ENCODE measurements at regions not wholly inside any gene's neighbourhood (a gene's known extent, or its start where the extent isn't known, plus 50 kb on each side); places are given as distances from the start of the nearest gene placed in this dataset.

GRCh38 chr18:45212181-45213039, 402.9 kb upstream of the SLC14A2 start:
- H3K27ac Mint-ChIP-seq, result no peak overlapping the region

GRCh38 chr18:45213040-45213333, 402.3 kb upstream of the SLC14A2 start:
- Mint-ChIP-seq H3K36me3 (ENCODE audit: low read depth) (no peaks in the 10 kb centered on the region), H3K9me3 (no peaks in the 10 kb centered on the region), H3K27ac (no peak overlapping the region), H3K4me1 (ENCODE audit: low read depth) (no peaks in the 10 kb centered on the region), H3K4me3 (no peak overlapping the region), H3K27me3 (ENCODE audit: low read depth) (no peaks in the 10 kb centered on the region)
- CTCF ChIA-PET, result interaction anchor here (0.6 to 2.1 kb wide), 18 partner anchors 9 to 1757 kb away, joined by 3 to 6 read pairs (median 3); no protein-coding TSS in a partner anchor
- no peak for DNase-seq
- intact Hi-C loops (cut with micrococcal nuclease), result loop anchor here (5.0 kb wide), 1 partner anchor 321 kb away; no protein-coding TSS in a partner anchor

More at GRCh38 chr18:45212181-45213039, 402.9 kb upstream of the SLC14A2 start:
- CTCF ChIA-PET, result interaction anchor here (0.6 to 2.1 kb wide), 19 partner anchors 10 to 1552 kb away, joined by 3 to 6 read pairs (median 3); no protein-coding TSS in a partner anchor
- Mint-ChIP-seq H3K4me3 (no peak overlapping the region), H3K27me3 (ENCODE audit: low read depth) (no peaks in the 10 kb centered on the region), H3K4me1 (ENCODE audit: low read depth) (no peaks in the 10 kb centered on the region), H3K9me3 (no peaks in the 10 kb centered on the region), H3K36me3 (ENCODE audit: low read depth) (no peaks in the 10 kb centered on the region)
- DNase-seq, result peak; percentile 84
- intact Hi-C loops (cut with micrococcal nuclease), result loop anchor here (1.0 to 5.0 kb wide), 5 partner anchors 320 to 1591 kb away; no protein-coding TSS in a partner anchor

- Mint-ChIP-seq H3K4me3 (no peak overlapping the region), H3K27ac (no peak overlapping the region), H3K9me3 (no peaks in the 10 kb centered on the region), H3K27me3 (ENCODE audit: low read depth) (peaks cover 5% of the 10 kb centered on the region), H3K36me3 (ENCODE audit: low read depth) (no peaks in the 10 kb centered on the region), H3K4me1 (ENCODE audit: low read depth) (no peaks in the 10 kb centered on the region)
- CTCF ChIA-PET, result no interaction called here
- intact Hi-C loops (cut with micrococcal nuclease), result no loop called here
- no peak for DNase-seq
These were observed 396.8 kb upstream of the SLC14A2 start for GRCh38 chr18:45218436-45218835.

GRCh38 chr18:45221363-45221762, 393.9 kb upstream of the SLC14A2 start:
- H3K4me1 Mint-ChIP-seq (ENCODE audit: low read depth), result no peaks in the 10 kb centered on the region
- no peak for DNase-seq
- peaks cover 5% of the 10 kb centered on the region for H3K27me3 Mint-ChIP-seq (ENCODE audit: low read depth)
- CTCF ChIA-PET, result interaction anchor here (0.6 kb wide), 1 partner anchor 321 kb away, joined by 4 read pairs; no protein-coding TSS in a partner anchor
- H3K4me3 Mint-ChIP-seq, result no peak overlapping the region
- no peak overlapping the region for H3K27ac Mint-ChIP-seq
- H3K9me3 Mint-ChIP-seq, result no peaks in the 10 kb centered on the region
- H3K36me3 Mint-ChIP-seq (ENCODE audit: low read depth), result no peaks in the 10 kb centered on the region
- intact Hi-C loops (cut with micrococcal nuclease), result no loop called here

- H3K4me3 Mint-ChIP-seq, result no peak overlapping the region
- peaks cover 5% of the 10 kb centered on the region for H3K27me3 Mint-ChIP-seq (ENCODE audit: low read depth)
- no peaks in the 10 kb centered on the region for H3K9me3 Mint-ChIP-seq
- intact Hi-C loops (cut with micrococcal nuclease), result no loop called here
- no peaks in the 10 kb centered on the region for H3K36me3 Mint-ChIP-seq (ENCODE audit: low read depth)
- CTCF ChIA-PET, result interaction anchor here (0.9 kb wide), 2 partner anchors 9 to 10 kb away, joined by 3 read pairs; no protein-coding TSS in a partner anchor
- H3K27ac Mint-ChIP-seq, result no peak overlapping the region
- no peak for DNase-seq
- H3K4me1 Mint-ChIP-seq (ENCODE audit: low read depth), result no peaks in the 10 kb centered on the region
These were observed 393.1 kb upstream of the SLC14A2 start for GRCh38 chr18:45222180-45222579.

- Mint-ChIP-seq H3K4me1 (ENCODE audit: low read depth) (no peaks in the 10 kb centered on the region), H3K27me3 (ENCODE audit: low read depth) (peaks cover 3% of the 10 kb centered on the region)
These were observed 388.1 kb upstream of the SLC14A2 start for GRCh38 chr18:45227001-45227742.

GRCh38 chr18:45228796-45229388, 386.4 kb upstream of the SLC14A2 start:
- Mint-ChIP-seq H3K9me3 (no peaks in the 10 kb centered on the region), H3K4me3 (no peak overlapping the region), H3K4me1 (ENCODE audit: low read depth) (no peaks in the 10 kb centered on the region), H3K36me3 (ENCODE audit: low read depth) (no peaks in the 10 kb centered on the region), H3K27ac (no peak overlapping the region), H3K27me3 (ENCODE audit: low read depth) (no peaks in the 10 kb centered on the region)
- DNase-seq, result no peak
- intact Hi-C loops (cut with micrococcal nuclease), result no loop called here
- CTCF ChIA-PET, result no interaction called here

More at GRCh38 chr18:45227001-45227742, 388.1 kb upstream of the SLC14A2 start:
- Mint-ChIP-seq H3K36me3 (ENCODE audit: low read depth) (no peaks in the 10 kb centered on the region), H3K27ac (no peak overlapping the region), H3K9me3 (no peaks in the 10 kb centered on the region), H3K4me3 (no peak overlapping the region)
- intact Hi-C loops (cut with micrococcal nuclease), result no loop called here
- no peak for DNase-seq
- CTCF ChIA-PET, result no interaction called here

GRCh38 chr18:45231617-45232016, 383.7 kb upstream of the SLC14A2 start:
- Mint-ChIP-seq H3K4me1 (ENCODE audit: low read depth) (no peaks in the 10 kb centered on the region), H3K4me3 (no peak overlapping the region), H3K36me3 (ENCODE audit: low read depth) (no peaks in the 10 kb centered on the region), H3K9me3 (no peaks in the 10 kb centered on the region), H3K27me3 (ENCODE audit: low read depth) (no peaks in the 10 kb centered on the region), H3K27ac (no peak overlapping the region)
- no peak for DNase-seq
- intact Hi-C loops (cut with micrococcal nuclease), result no loop called here
- CTCF ChIA-PET, result interaction anchor here (0.9 kb wide), 1 partner anchor 19 kb away, joined by 4 read pairs; no protein-coding TSS in a partner anchor

GRCh38 chr18:45232061-45232460, 383.2 kb upstream of the SLC14A2 start:
- no peak overlapping the region for H3K27ac Mint-ChIP-seq
- intact Hi-C loops (cut with micrococcal nuclease), result no loop called here
- CTCF ChIA-PET, result no interaction called here
- no peaks in the 10 kb centered on the region for H3K27me3 Mint-ChIP-seq (ENCODE audit: low read depth)
- no peaks in the 10 kb centered on the region for H3K9me3 Mint-ChIP-seq
- no peaks in the 10 kb centered on the region for H3K36me3 Mint-ChIP-seq (ENCODE audit: low read depth)
- H3K4me3 Mint-ChIP-seq, result no peak overlapping the region
- DNase-seq, result no peak
- H3K4me1 Mint-ChIP-seq (ENCODE audit: low read depth), result no peaks in the 10 kb centered on the region

- Mint-ChIP-seq H3K9me3 (no peaks in the 10 kb centered on the region), H3K36me3 (ENCODE audit: low read depth) (no peaks in the 10 kb centered on the region), H3K27ac (no peak overlapping the region), H3K4me1 (ENCODE audit: low read depth) (no peaks in the 10 kb centered on the region), H3K4me3 (no peak overlapping the region), H3K27me3 (ENCODE audit: low read depth) (peaks cover 3% of the 10 kb centered on the region)
- intact Hi-C loops (cut with micrococcal nuclease), result no loop called here
- DNase-seq, result no peak
- CTCF ChIA-PET, result no interaction called here
These were observed 378.6 kb upstream of the SLC14A2 start for GRCh38 chr18:45236676-45237075.

- peaks cover 3% of the 10 kb centered on the region for H3K27me3 Mint-ChIP-seq (ENCODE audit: low read depth)
- H3K9me3 Mint-ChIP-seq, result no peaks in the 10 kb centered on the region
- no peaks in the 10 kb centered on the region for H3K36me3 Mint-ChIP-seq (ENCODE audit: low read depth)
- no peak overlapping the region for H3K27ac Mint-ChIP-seq
- intact Hi-C loops (cut with micrococcal nuclease), result no loop called here
- no peaks in the 10 kb centered on the region for H3K4me1 Mint-ChIP-seq (ENCODE audit: low read depth)
- no peak overlapping the region for H3K4me3 Mint-ChIP-seq
- no peak for DNase-seq
- CTCF ChIA-PET, result no interaction called here
These were observed 377.8 kb upstream of the SLC14A2 start for GRCh38 chr18:45237343-45238098.

GRCh38 chr18:45241271-45241670, 374.0 kb upstream of the SLC14A2 start:
- Mint-ChIP-seq H3K27ac (no peak overlapping the region), H3K36me3 (ENCODE audit: low read depth) (no peaks in the 10 kb centered on the region), H3K4me3 (no peak overlapping the region), H3K27me3 (ENCODE audit: low read depth) (peaks cover 3% of the 10 kb centered on the region), H3K9me3 (no peaks in the 10 kb centered on the region), H3K4me1 (ENCODE audit: low read depth) (no peaks in the 10 kb centered on the region)
- DNase-seq, result no peak
- intact Hi-C loops (cut with micrococcal nuclease), result no loop called here
- CTCF ChIA-PET, result interaction anchor here (0.6 kb wide), 1 partner anchor 28 kb away, joined by 3 read pairs; no protein-coding TSS in a partner anchor
